Astrocyte (in vitro differentiated cells and primary cell): ENCODE measurements at regions not wholly inside any gene's neighbourhood (a gene's known extent, or its start where the extent isn't known, plus 50 kb on each side); places are given as distances from the start of the nearest gene placed in this dataset.

Source experiments
- DNase-seq: peaks from one replicate; pipeline ENCODE4 v3.0.0-alpha.2; 2010; ENCODE audit warnings: low read depth
- FAIRE-seq: peaks from 2 replicates; lab custom pipeline; 2011; peaks lifted over from hg19 to GRCh38; lab: Jason Lieb, UNC
- H2AFZ ChIP-seq: 2 replicates; pipeline ENCODE4 v1.6.0; 2012; ENCODE audit warnings: low read depth, low read length, inconsistent platforms
- H3K27ac ChIP-seq: 2 replicates; pipeline ENCODE4 v1.5.1; 2011; ENCODE audit warnings: low read depth, low read length, inconsistent platforms
- H3K27me3 ChIP-seq: 2 replicates; pipeline ENCODE4 v1.6.0; 2011; ENCODE audit warnings: low read length, inconsistent platforms; ENCODE audit not compliant: insufficient read depth
- H3K36me3 ChIP-seq: 2 replicates; pipeline ENCODE4 v1.5.1; 2011; ENCODE audit warnings: low read length, inconsistent platforms; ENCODE audit not compliant: insufficient read depth
- H3K4me1 ChIP-seq: 2 replicates; pipeline ENCODE4 v1.5.1; 2011; ENCODE audit warnings: low read length, inconsistent platforms; ENCODE audit not compliant: insufficient read depth
- H3K4me2 ChIP-seq: 2 replicates; pipeline ENCODE4 v1.6.0; 2012; ENCODE audit warnings: low read length, inconsistent platforms
- H3K4me3 ChIP-seq: 2 replicates; pipeline ENCODE4 v1.5.1; 2011; ENCODE audit warnings: low read depth, mild to moderate bottlenecking, low read length, inconsistent platforms; ENCODE audit not compliant: insufficient read depth
- H3K79me2 ChIP-seq: 2 replicates; pipeline ENCODE4 v1.6.0; 2012; ENCODE audit warnings: mild to moderate bottlenecking, low read length, inconsistent platforms; ENCODE audit not compliant: insufficient read depth
- H3K9ac ChIP-seq: 2 replicates; pipeline ENCODE4 v1.6.0; 2012; ENCODE audit warnings: mild to moderate bottlenecking, low read length, inconsistent platforms
- H3K9me3 ChIP-seq: 2 replicates; pipeline ENCODE4 v1.5.1; 2012; ENCODE audit warnings: low read depth, mild to moderate bottlenecking, low read length, inconsistent platforms; ENCODE audit not compliant: insufficient read depth
- H4K20me1 ChIP-seq: 2 replicates; pipeline ENCODE4 v1.6.0; 2012; ENCODE audit warnings: low read length, inconsistent platforms; ENCODE audit not compliant: insufficient read depth
- H3K27ac Mint-ChIP-seq: one replicate; pipeline ENCODE4 v1.8.0; 2021; ENCODE audit warnings: mild to moderate bottlenecking, mixed read lengths; ENCODE audit not compliant: unreplicated experiment
- H3K27me3 Mint-ChIP-seq: one replicate; pipeline ENCODE4 v1.8.0; 2021; ENCODE audit warnings: low read depth, mixed read lengths; ENCODE audit not compliant: unreplicated experiment
- H3K36me3 Mint-ChIP-seq: one replicate; pipeline ENCODE4 v1.8.0; 2021; ENCODE audit warnings: low read depth, mixed read lengths; ENCODE audit not compliant: unreplicated experiment
- H3K4me1 Mint-ChIP-seq: one replicate; pipeline ENCODE4 v1.8.0; 2021; ENCODE audit warnings: low read depth, mixed read lengths; ENCODE audit not compliant: unreplicated experiment
- H3K4me3 Mint-ChIP-seq: one replicate; pipeline ENCODE4 v1.8.0; 2021; ENCODE audit warnings: mild to moderate bottlenecking, moderate library complexity, mixed read lengths; ENCODE audit not compliant: unreplicated experiment
- H3K9me3 Mint-ChIP-seq: one replicate; pipeline ENCODE4 v1.8.0; 2021; ENCODE audit warnings: mild to moderate bottlenecking, mixed read lengths; ENCODE audit not compliant: unreplicated experiment
- EZH2 ChIP-seq: IDR thresholded peaks from 2 replicates; pipeline ENCODE4 v1.6.1; 2012; ENCODE audit warnings: mild to moderate bottlenecking, low read length, inconsistent platforms; ENCODE audit not compliant: insufficient read depth
- TF ChIP-seq, protein P1 (sequence below): IDR thresholded peaks from 2 replicates; pipeline ENCODE4 v1.5.1; 2011; ENCODE audit warnings: low read depth, mild to moderate bottlenecking, inconsistent platforms, low read length, moderate library complexity; ENCODE audit not compliant: insufficient read depth

DNA sequence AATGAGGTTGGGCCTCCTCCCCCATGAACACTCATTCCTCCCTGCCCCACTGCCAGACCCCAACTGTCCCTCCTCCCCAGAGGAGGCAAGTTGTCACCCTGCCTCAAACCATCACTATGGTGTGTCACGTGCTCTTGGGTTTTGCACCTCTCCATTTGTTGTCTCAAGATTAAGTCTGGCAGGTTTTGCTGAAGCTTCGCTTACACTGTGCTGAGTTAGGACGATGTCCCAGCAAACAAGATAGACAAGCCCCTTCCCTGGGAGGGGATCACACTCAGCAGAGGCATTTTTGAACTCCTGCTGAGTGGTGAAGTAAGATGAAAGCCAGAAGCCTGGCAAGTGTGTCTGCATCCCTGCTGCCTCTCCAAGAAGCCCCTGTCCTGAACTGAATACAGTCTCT is 78.3 kb downstream of the CBLN1 start:
- Mint-ChIP-seq H3K27ac (no peak overlapping the region), H3K4me3 (no peak overlapping the region), H3K9me3 (peaks cover 10% of the 10 kb centered on the region), H3K4me1 (no peaks in the 10 kb centered on the region), H3K36me3 (no peaks in the 10 kb centered on the region), H3K27me3 (peaks cover 39% of the 10 kb centered on the region)
- H2AFZ ChIP-seq: no peak overlapping the region
- H3K36me3 ChIP-seq: no peaks in the 10 kb centered on the region
- DNase-seq (no peak), FAIRE-seq (no peak)
- H4K20me1 ChIP-seq: no peaks in the 10 kb centered on the region
- H3K4me3 ChIP-seq: no peak overlapping the region
- no peak overlapping the region for H3K4me2 ChIP-seq
- no peak overlapping the region for H3K27ac ChIP-seq
- H3K9ac ChIP-seq: no peak overlapping the region
- TF ChIP-seq EZH2: no peak
- TF ChIP-seq, protein P1, sequence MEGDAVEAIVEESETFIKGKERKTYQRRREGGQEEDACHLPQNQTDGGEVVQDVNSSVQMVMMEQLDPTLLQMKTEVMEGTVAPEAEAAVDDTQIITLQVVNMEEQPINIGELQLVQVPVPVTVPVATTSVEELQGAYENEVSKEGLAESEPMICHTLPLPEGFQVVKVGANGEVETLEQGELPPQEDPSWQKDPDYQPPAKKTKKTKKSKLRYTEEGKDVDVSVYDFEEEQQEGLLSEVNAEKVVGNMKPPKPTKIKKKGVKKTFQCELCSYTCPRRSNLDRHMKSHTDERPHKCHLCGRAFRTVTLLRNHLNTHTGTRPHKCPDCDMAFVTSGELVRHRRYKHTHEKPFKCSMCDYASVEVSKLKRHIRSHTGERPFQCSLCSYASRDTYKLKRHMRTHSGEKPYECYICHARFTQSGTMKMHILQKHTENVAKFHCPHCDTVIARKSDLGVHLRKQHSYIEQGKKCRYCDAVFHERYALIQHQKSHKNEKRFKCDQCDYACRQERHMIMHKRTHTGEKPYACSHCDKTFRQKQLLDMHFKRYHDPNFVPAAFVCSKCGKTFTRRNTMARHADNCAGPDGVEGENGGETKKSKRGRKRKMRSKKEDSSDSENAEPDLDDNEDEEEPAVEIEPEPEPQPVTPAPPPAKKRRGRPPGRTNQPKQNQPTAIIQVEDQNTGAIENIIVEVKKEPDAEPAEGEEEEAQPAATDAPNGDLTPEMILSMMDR: no peak
- H3K27me3 ChIP-seq: no peaks in the 10 kb centered on the region
- H3K79me2 ChIP-seq: no peaks in the 10 kb centered on the region
- no peaks in the 10 kb centered on the region for H3K9me3 ChIP-seq
- no peaks in the 10 kb centered on the region for H3K4me1 ChIP-seq

DNA sequence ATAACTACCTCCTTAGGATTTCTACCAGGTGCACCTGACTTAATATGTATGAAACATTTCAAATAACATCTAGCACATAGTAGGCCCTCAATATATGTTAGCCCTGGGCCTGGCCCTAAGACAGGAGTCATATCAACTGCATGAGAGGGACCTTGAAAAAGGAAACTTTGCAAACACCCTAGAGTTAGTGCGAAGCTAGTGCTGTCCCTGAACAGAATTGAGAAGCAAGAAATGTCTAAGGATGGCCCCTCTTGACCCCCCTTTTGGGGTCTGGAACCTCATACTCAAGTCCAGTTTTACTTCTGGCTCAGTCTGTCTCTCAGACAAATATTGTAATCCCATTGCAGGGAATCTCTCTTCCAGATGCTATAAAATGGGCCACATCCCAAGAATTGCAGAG is 80.5 kb downstream of the CBLN1 start:
- Histone ChIP-seq H3K4me3 (no peak overlapping the region), H3K9me3 (no peaks in the 10 kb centered on the region), H3K9ac (no peak overlapping the region), H3K36me3 (no peaks in the 10 kb centered on the region), H3K27ac (no peak overlapping the region), H2AFZ (no peak overlapping the region), H3K4me1 (no peaks in the 10 kb centered on the region), H3K4me2 (no peak overlapping the region), H4K20me1 (no peaks in the 10 kb centered on the region), H3K79me2 (no peaks in the 10 kb centered on the region), H3K27me3 (no peaks in the 10 kb centered on the region)
- Mint-ChIP-seq H3K27ac (no peak overlapping the region), H3K4me1 (no peaks in the 10 kb centered on the region), H3K36me3 (no peaks in the 10 kb centered on the region), H3K9me3 (peaks cover 10% of the 10 kb centered on the region), H3K27me3 (peaks cover 45% of the 10 kb centered on the region), H3K4me3 (no peak overlapping the region)
- TF ChIP-seq EZH2: no peak
- TF ChIP-seq, protein P1: no peak
- FAIRE-seq (no peak), DNase-seq (no peak)

DNA sequence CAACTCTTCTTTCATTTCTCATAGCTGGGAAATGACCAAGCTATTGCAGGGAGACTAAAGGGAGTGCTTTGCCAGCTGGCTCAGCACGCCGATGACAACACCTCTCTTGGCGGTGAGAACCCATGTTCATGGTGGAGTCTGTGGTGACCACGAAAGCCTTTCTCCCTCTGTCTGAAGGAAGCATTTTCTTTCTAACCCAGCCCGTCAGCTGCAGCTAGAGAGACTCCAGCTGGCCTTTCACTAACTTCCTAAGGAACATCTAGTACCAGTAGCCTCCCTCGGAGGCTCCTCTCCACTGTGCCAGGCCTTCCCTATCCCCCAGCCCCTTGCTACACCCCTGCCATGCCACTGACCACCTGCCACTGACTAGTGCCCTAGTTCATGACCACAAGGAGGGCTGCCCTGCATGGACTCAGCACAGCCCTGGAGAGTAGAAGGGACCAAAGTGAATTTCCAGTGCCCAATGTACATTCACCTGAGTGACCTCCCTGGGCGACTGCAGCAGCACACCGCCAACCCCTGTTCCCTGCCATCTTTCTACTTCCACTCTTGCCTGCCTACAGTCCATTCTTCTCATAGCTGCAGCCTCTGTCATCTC is 81.3 kb downstream of the CBLN1 start:
- DNase-seq: no peak
- Histone ChIP-seq H3K27me3 (no peaks in the 10 kb centered on the region), H4K20me1 (no peaks in the 10 kb centered on the region), H3K9me3 (no peaks in the 10 kb centered on the region), H3K27ac (no peak overlapping the region), H3K4me3 (no peak overlapping the region), H3K4me1 (no peaks in the 10 kb centered on the region), H3K9ac (no peak overlapping the region), H3K36me3 (no peaks in the 10 kb centered on the region), H3K4me2 (no peak overlapping the region), H3K79me2 (no peaks in the 10 kb centered on the region), H2AFZ (no peak overlapping the region)
- H3K27ac Mint-ChIP-seq: no peak overlapping the region
- no peaks in the 10 kb centered on the region for H3K36me3 Mint-ChIP-seq
- no peaks in the 10 kb centered on the region for H3K4me1 Mint-ChIP-seq
- no peak for TF ChIP-seq EZH2
- TF ChIP-seq, protein P1: no peak
- no peak for FAIRE-seq
- no peak overlapping the region for H3K4me3 Mint-ChIP-seq
- peaks cover 10% of the 10 kb centered on the region for H3K9me3 Mint-ChIP-seq
- peaks cover 47% of the 10 kb centered on the region for H3K27me3 Mint-ChIP-seq
